Fibroblast of lung (primary cell): ENCODE measurements at regions not wholly inside any gene's neighbourhood (a gene's known extent, or its start where the extent isn't known, plus 50 kb on each side); places are given as distances from the start of the nearest gene placed in this dataset.

Source experiments
- DNase-seq, 2 donors: peaks; one replicate each; pipeline versions ENCODE4 v3.0.0 to v3.0.0-alpha.2; 2010; ENCODE audit warnings: low read depth in 2 of 2
- H2AFZ ChIP-seq: 2 replicates; pipeline ENCODE4 v1.5.1; 2012; ENCODE audit warnings: low read length, control low read depth, inconsistent platforms
- H3K27ac ChIP-seq: 2 replicates; pipeline ENCODE4 v1.5.1; 2011; ENCODE audit warnings: low read length, control low read depth; ENCODE audit not compliant: insufficient read depth
- H3K27me3 ChIP-seq: 2 replicates; pipeline ENCODE4 v1.5.1; 2011; ENCODE audit warnings: mild to moderate bottlenecking, low read length; ENCODE audit not compliant: control insufficient read depth, insufficient read depth
- H3K36me3 ChIP-seq: 2 replicates; pipeline ENCODE4 v1.5.1; 2011; ENCODE audit warnings: low read length; ENCODE audit not compliant: control insufficient read depth, insufficient read depth
- H3K4me1 ChIP-seq: 2 replicates; pipeline ENCODE4 v1.5.1; 2011; ENCODE audit warnings: low read length; ENCODE audit not compliant: control insufficient read depth, insufficient read depth; ENCODE audit errors: extremely low read depth
- H3K4me2 ChIP-seq: 2 replicates; pipeline ENCODE4 v1.5.1; 2011; ENCODE audit warnings: low read length, control low read depth; ENCODE audit not compliant: insufficient read depth; ENCODE audit errors: extremely low read depth
- H3K4me3 ChIP-seq, 4 experiments: fragments of 200-600 bp in 1 of 4; sonication (generic) in 1 of 4; replicated peaks in 1 of 4; 2 replicates each; pipeline ENCODE4 v1.5.1; 2011 to 2016; ENCODE audit warnings: low read length in 4 of 4, low read depth in 3 of 4, mild to moderate bottlenecking in 3 of 4, control low read depth in 2 of 4, inconsistent platforms in 1 of 4, mixed read lengths in 1 of 4; ENCODE audit not compliant: insufficient read depth in 1 of 4; ENCODE audit errors: control extremely low read depth in 1 of 4
- H3K79me2 ChIP-seq: 2 replicates; pipeline ENCODE4 v1.5.1; 2012; ENCODE audit warnings: mild to moderate bottlenecking, low read length, inconsistent platforms; ENCODE audit not compliant: control insufficient read depth, insufficient read depth
- H3K9ac ChIP-seq: 2 replicates; pipeline ENCODE4 v1.5.1; 2011; ENCODE audit warnings: mild to moderate bottlenecking, low read length, control low read depth; ENCODE audit not compliant: insufficient read depth
- H3K9me3 ChIP-seq: 2 replicates; pipeline ENCODE4 v1.5.1; 2012; ENCODE audit warnings: low read depth, low read length; ENCODE audit not compliant: control insufficient read depth, insufficient read depth
- H4K20me1 ChIP-seq: 2 replicates; pipeline ENCODE4 v1.5.1; 2011; ENCODE audit warnings: low read length; ENCODE audit not compliant: control insufficient read depth, insufficient read depth; ENCODE audit errors: extremely low read depth
- CTCF ChIP-seq, 2 donors: IDR thresholded peaks in 1 of 2; conservative IDR thresholded peaks in 1 of 2; 1 replicate in 1 of 2; 2 replicates in 1 of 2; pipeline ENCODE4 v1.5.1; 2011 to 2012; ENCODE audit warnings: low read length in 2 of 2, control low read depth in 1 of 2, inconsistent platforms in 1 of 2, low read depth in 1 of 2, mild to moderate bottlenecking in 1 of 2
- EZH2 ChIP-seq: IDR thresholded peaks from 2 replicates; pipeline ENCODE4 v1.5.1; 2012; ENCODE audit warnings: low read length, control low read depth, mild to moderate bottlenecking; ENCODE audit errors: missing control alignments

- DNase-seq: no peak
- no peak overlapping the region for H3K4me2 ChIP-seq
- H3K36me3 ChIP-seq: no peaks in the 10 kb centered on the region
- H4K20me1 ChIP-seq: no peaks in the 10 kb centered on the region
- H3K4me3 ChIP-seq: no peak overlapping the region
- H3K27me3 ChIP-seq: peaks cover 6% of the 10 kb centered on the region
- no peaks in the 10 kb centered on the region for H3K9me3 ChIP-seq
- no peak overlapping the region for H3K27ac ChIP-seq
- TF ChIP-seq EZH2: no peak
- no peak for TF ChIP-seq CTCF (conservative IDR thresholded peaks at IDR 0.05 in 1 of 2, IDR thresholded peaks at IDR 0.05 in 1 of 2; ENCODE audit: low read depth in 1 of 2, low read length in 2 of 2)
- H3K9ac ChIP-seq: no peak overlapping the region
- H3K4me1 ChIP-seq: no peaks in the 10 kb centered on the region
- no peak overlapping the region for H2AFZ ChIP-seq
- no peaks in the 10 kb centered on the region for H3K79me2 ChIP-seq
Measured at GRCh38 chr4:3706111-3706511, 60.1 kb upstream of the ADRA2C start.

GRCh38 chr4:3705236-3705987, 60.8 kb upstream of the ADRA2C start:
- H3K4me2 ChIP-seq: no peak overlapping the region
- no peaks in the 10 kb centered on the region for H3K36me3 ChIP-seq
- no peak for TF ChIP-seq CTCF (conservative IDR thresholded peaks at IDR 0.05 in 1 of 2, IDR thresholded peaks at IDR 0.05 in 1 of 2; ENCODE audit: low read depth in 1 of 2, low read length in 2 of 2)
- no peak for TF ChIP-seq EZH2
- no peak overlapping the region for H3K4me3 ChIP-seq
- H4K20me1 ChIP-seq: no peaks in the 10 kb centered on the region
- H3K27ac ChIP-seq: no peak overlapping the region
- DNase-seq: no peak
- H3K79me2 ChIP-seq: no peaks in the 10 kb centered on the region
- H3K9ac ChIP-seq: no peak overlapping the region
- H2AFZ ChIP-seq: no peak overlapping the region
- no peaks in the 10 kb centered on the region for H3K9me3 ChIP-seq
- H3K4me1 ChIP-seq: no peaks in the 10 kb centered on the region
- peaks cover 6% of the 10 kb centered on the region for H3K27me3 ChIP-seq

GRCh38 chr4:3704669-3705068, 61.5 kb upstream of the ADRA2C start:
- H3K4me3 ChIP-seq: no peak overlapping the region
- H3K9me3 ChIP-seq: no peaks in the 10 kb centered on the region
- H3K4me1 ChIP-seq: no peaks in the 10 kb centered on the region
- H3K27me3 ChIP-seq: peaks cover 6% of the 10 kb centered on the region
- H3K27ac ChIP-seq: no peak overlapping the region
- H3K79me2 ChIP-seq: no peaks in the 10 kb centered on the region
- no peaks in the 10 kb centered on the region for H4K20me1 ChIP-seq
- no peak overlapping the region for H3K9ac ChIP-seq
- H2AFZ ChIP-seq: no peak overlapping the region
- no peak for DNase-seq
- TF ChIP-seq EZH2 (no peak), CTCF (conservative IDR thresholded peaks at IDR 0.05 in 1 of 2, IDR thresholded peaks at IDR 0.05 in 1 of 2; ENCODE audit: low read depth in 1 of 2, low read length in 2 of 2) (no peak)
- no peak overlapping the region for H3K4me2 ChIP-seq
- H3K36me3 ChIP-seq: no peaks in the 10 kb centered on the region
